Anterior cingulate cortex (tissue), 58 donors: ENCODE measurements at regions not wholly inside any gene's neighbourhood (a gene's known extent, or its start where the extent isn't known, plus 50 kb on each side); places are given as distances from the start of the nearest gene placed in this dataset.
A peak's percentile ranks its signal among the peaks of the same experiment; 100 is the strongest.

Experiments used
- DNase-seq, 58 donors: peaks; one replicate each; lab custom pipeline; 2025; lab: John Stamatoyannopoulos, UW

DNA sequence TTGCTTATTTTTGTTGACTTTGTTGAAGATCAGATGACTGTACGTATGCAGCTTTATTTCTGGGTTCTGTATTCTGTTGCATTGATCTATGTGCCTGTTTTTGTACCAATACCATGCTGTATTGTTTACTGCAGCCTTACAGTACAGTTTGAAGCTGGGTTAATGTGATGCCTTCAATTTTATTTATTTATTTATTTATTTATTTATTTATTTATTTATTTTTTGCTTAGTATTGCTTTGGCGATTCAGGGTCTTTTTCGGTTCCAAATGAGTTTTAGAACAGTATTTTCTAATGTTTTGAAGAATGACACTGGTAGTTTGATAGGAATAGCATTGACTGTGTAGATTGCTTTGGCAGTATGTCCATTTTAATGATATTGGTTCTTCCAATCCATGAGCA is 210.3 kb downstream of the EPM2A start:
- DNase-seq, result no peak

DNA sequence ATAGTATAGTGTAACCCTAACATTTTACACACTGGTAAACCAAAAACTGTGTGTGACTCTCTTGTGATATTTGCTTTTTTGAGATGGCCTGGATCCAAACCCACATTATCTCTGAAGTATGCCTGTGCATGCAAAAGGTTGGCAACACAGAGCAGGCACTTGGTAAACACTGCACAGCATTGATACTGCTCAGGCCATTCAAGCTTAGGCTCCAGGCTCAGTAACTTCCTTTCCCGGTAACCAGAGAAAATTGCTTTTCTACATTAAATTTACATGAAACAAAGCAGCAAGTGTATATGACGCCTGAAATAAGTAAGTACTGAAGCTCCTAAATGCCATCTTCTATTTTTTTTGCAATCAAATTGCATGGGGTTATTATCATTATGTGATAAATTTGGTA is 205.7 kb downstream of the EPM2A start:
- no peak for DNase-seq

- DNase-seq, result no peak
These were observed 204.9 kb downstream of the EPM2A start for GRCh38 chr6:145530454-145530853.

DNA sequence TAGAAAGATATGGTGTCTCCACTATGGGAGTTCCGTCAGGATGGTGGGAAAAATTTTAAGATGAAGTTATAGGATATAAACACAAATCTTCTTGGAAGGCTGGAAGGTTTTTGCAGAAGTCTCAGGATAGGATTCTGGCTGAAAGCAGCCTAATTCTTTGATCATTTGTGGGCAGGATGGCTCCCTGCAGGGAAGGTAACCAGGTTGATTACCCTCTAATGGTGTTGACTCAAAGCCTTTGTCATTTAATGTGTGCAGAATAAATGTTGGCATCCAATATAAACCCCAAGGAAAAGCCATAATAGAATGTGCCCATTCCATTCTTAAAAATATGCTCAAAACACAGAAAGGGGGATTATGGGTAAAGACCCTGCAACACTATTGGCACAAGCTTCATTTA is 204.3 kb downstream of the EPM2A start:
- DNase-seq, result no peak

DNA sequence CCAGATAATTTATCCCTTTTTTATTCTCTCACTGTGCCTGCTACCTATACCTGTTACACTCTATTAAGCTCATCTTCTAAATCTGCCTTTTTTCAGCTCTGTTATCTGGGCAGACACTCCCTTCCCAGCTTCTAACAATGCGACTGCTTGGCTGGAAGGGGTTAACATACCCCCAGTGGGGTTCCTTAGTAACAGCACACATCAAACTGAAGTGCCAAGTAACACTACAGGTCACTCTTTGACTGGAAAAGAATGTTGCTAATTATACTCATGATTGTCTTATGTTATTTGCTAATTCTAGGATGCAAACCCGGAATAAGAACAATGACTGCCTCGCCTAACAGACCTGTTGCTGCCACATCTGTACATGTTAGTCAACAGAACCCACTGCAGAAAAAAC is 203.5 kb downstream of the EPM2A start:
- DNase-seq, result no peak

DNA sequence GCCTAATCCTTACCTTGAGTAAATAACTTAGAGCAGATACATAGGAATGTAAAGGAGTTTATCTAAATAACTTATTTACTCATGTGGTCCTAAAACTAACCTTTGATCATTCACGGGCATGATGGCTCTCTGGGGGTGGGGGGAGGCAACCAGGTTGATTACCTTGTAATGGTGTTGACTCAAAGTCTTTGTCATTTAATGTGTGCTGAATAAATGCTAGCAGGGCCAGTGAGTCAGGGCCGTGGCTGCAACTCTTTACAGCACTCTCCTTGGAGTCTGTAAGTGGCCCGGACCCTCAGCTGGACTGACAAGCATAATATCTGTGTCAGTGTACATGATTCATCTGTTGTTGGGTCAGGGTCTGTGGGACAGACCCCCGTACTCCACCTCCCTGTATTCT is 203.0 kb downstream of the EPM2A start:
- no peak for DNase-seq

GRCh38 chr6:145534989-145535388 is 200.3 kb downstream of the EPM2A start:
- no peak for DNase-seq

GRCh38 chr6:145538989-145539388 is 196.3 kb downstream of the EPM2A start:
- DNase-seq, result no peak

- no peak for DNase-seq
These were observed 195.5 kb downstream of the EPM2A start for GRCh38 chr6:145539831-145540230.

GRCh38 chr6:145540741-145541140 is 194.6 kb downstream of the EPM2A start:
- DNase-seq, result no peak

DNA sequence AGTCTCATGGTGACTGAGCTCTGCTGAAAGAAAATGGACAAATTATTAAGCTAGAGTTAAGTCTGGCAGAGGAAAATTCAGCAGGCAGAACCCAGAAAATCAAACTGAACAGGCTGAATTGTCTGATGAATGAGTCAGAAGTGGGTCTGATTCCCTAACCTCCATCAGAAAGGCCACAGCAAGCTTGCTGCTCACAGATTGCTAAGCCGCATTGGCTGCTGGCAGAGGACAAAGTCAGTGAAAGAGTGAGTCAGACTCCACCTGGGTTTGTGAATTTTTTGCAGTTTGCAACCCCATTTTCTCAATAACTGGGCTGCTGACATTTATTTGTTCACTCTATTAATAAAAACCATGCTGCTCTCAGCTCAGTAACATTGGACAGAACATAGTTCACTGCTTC is 191.3 kb downstream of the EPM2A start:
- DNase-seq, result peak in 6 of 58 donors; percentile 1 to 45 (median 17)

GRCh38 chr6:145544514-145544913 is 190.8 kb downstream of the EPM2A start:
- no peak for DNase-seq

DNA sequence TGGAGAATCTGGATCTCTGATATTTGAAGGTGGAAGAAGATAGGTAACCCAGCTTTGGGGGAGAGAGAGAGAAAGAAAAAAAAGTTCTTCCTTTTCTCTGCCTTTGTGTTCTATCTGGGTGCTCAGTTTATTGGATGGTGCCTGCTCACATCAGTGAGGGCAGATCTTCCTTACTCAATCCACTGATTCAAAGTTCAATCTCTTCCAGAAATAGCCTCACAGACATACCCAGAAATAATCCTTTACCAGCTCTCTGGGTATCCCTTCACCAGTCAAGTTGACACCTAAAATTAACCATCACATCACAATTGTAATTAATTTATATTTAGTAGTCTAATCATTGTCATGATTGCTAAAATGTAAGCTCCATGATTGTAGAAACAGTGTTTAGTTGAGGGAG is 189.1 kb downstream of the EPM2A start:
- DNase-seq, result no peak

DNA sequence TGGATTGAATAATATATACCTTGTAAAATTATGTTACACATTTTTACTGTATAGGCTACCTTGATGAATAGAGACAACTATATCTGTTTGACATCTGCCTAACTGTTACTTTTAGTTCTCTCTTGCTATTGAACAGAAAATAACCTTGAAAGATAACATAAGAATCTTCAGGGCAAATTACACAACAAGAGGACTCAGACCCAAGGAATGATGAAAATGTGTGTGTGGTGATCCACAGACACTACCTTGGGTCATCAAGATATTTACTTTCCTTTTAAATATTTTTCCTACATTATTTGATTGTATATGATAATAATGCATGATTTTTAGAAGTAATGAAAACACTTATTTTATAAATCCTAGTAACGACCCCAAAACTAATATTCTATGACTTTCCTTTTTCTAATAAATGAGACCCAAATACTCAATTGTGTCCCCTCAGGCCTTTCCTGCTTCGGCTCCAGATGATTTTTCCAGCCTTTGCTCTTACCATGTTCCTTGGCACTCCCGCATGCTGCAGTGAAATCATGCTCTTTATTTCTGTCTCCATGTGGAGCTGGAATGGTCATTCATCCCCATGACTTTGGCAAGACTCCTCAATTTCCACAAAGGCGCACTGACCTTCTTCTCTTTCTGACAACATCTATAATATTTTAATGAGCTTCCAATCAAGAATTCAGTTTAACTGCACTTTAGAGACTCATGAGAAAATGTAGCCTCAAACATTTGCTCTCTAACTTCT is 187.6 kb downstream of the EPM2A start:
- peak in 14 of 58 donors; percentile 5 to 54 (median 25) for DNase-seq

- DNase-seq, result no peak
These were observed 186.2 kb downstream of the EPM2A start for GRCh38 chr6:145548933-145549648.

DNA sequence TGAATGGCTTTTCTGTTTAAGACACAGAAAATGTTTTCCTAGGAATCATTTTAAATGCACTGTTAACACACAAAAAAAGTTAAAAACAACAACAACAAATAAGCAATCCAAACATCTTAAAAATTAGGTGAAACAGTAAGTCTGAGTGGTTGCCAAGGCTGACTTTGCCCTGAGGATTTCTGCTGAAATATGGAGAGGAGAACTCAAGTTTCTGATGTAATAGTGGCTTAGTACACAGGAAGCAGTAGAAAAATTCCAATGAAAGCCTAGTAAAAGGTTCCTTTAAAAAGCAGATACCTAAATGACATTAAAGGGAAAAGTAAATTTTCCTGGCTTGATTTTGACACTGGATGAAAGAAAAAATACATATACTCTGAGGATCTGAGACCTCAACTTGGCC is 184.2 kb downstream of the EPM2A start:
- no peak for DNase-seq

- no peak for DNase-seq
These were observed 180.2 kb downstream of the EPM2A start for GRCh38 chr6:145555084-145555483.

DNA sequence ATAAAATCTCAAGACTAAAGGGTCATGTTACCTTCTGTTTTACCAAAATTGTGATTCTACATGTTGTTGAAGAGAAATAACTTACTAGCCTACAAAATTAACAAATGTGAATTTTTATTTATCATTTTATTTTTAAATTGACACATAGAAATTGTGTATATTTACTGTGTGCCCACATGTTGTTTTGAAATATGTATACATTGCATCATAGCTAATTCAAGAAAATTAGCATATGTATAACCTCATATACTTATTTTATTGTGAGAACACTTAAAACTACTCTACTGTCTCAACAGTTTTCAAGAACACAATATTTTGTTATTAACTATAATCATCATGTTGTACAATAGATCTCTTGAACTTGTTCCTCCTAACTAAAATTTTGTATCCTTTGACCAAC is 177.8 kb downstream of the EPM2A start:
- no peak for DNase-seq

DNA sequence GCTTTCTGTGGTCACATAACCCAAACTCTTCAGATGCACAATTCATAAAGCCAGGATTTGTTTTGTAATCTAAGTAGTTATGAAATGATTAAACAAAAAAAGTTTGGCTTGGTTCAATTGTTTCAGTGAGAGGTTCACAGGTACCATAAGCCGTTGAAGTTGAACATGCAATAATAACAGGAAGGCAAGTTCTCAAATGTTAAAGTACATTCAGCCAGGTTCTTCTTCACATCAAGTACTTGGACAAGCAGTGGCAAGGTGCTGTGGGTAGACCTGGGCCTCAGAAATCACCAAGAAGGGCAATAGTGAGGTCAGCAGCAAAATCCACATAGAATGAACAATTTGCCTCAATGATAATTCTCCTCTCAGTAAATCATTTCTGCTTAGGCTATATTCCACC is 175.5 kb downstream of the EPM2A start:
- DNase-seq, result no peak

- DNase-seq, result peak in 2 of 58 donors; percentile 0 to 24
These were observed 173.9 kb downstream of the EPM2A start for GRCh38 chr6:145561095-145562072.
